Nephron (organoid): ENCODE measurements at regions not wholly inside any gene's neighbourhood (a gene's known extent, or its start where the extent isn't known, plus 50 kb on each side); places are given as distances from the start of the nearest gene placed in this dataset.

Source experiments
- H3K27ac Mint-ChIP-seq, 3 experiments: 2 replicates each; pipeline ENCODE4 v1.8.0; 2020; ENCODE audit warnings: mixed read lengths in 3 of 3, mild to moderate bottlenecking in 2 of 3, moderate library complexity in 1 of 3
- H3K27me3 Mint-ChIP-seq: 2 replicates; pipeline ENCODE4 v1.8.0; 2021; ENCODE audit warnings: low read depth, mild to moderate bottlenecking, moderate library complexity, mixed read lengths
- H3K36me3 Mint-ChIP-seq: 2 replicates; pipeline ENCODE4 v1.8.0; 2020; ENCODE audit warnings: low read depth, mixed read lengths
- H3K4me1 Mint-ChIP-seq: 2 replicates; pipeline ENCODE4 v1.8.0; 2020; ENCODE audit warnings: mixed read lengths
- H3K4me3 Mint-ChIP-seq, 3 experiments: 2 replicates each; pipeline ENCODE4 v1.8.0; 2020; ENCODE audit warnings: mild to moderate bottlenecking in 3 of 3, mixed read lengths in 3 of 3, moderate library complexity in 2 of 3
- H3K9me3 Mint-ChIP-seq: 2 replicates; pipeline ENCODE4 v1.8.0; 2020; ENCODE audit warnings: mixed read lengths
- TF ChIP-seq, protein P1 (sequence below), 3 experiments: fragments of 200-600 bp; sonication (generic); IDR thresholded peaks; one replicate each; pipeline ENCODE4 v1.5.0; 2021; ENCODE audit warnings: antibody characterized with exemption in 3 of 3; ENCODE audit not compliant: unreplicated experiment in 3 of 3

DNA sequence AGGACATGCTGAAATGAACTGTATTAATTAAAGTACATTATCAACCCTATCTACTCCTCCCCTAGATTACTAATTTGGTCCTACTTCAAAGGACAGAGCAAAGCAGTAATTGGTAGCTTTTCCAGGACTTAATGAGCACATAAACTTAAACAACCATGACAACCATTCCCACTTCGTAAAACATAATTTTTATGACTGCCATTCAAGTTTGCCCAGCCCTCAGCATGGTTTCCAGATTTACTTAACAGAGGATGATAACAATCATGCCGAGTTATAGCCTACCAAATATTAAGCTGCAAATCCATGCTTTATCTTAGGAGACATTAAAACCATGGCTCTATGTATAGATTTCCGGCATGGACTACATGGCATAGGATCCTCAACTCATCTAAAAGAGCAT, 401.1 kb upstream of the CHAC2 start:
- Mint-ChIP-seq H3K27me3 (no peaks in the 10 kb centered on the region), H3K4me1 (no peaks in the 10 kb centered on the region)

DNA sequence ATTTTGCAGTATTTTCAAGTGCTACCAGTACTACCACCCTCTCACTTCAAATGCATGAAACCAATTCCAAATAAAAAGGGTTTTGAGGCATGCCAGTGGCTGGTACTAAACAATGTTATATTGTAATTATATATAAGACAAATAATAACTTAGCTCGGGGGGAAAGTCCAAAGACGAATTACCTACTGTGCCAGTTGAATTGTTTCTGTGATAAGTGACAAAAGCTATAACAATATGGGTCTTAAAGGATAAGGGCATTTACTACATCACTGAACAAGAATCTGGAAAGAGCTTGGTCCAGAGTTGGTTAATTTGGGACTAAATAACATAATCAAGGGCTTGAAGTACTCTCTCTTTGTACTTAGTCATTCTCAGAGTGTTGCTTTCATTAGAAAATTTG, 404.7 kb upstream of the CHAC2 start:
- H3K4me3 Mint-ChIP-seq = no peak overlapping the region
- no peaks in the 10 kb centered on the region for H3K27me3 Mint-ChIP-seq
- H3K9me3 Mint-ChIP-seq = peaks cover 25% of the 10 kb centered on the region

More for the DNA sequence above, 401.1 kb upstream of the CHAC2 start:
- no peak overlapping the region for H3K27ac Mint-ChIP-seq
- peaks cover 10% of the 10 kb centered on the region for H3K9me3 Mint-ChIP-seq
- no peaks in the 10 kb centered on the region for H3K36me3 Mint-ChIP-seq
- TF ChIP-seq, protein P1, sequence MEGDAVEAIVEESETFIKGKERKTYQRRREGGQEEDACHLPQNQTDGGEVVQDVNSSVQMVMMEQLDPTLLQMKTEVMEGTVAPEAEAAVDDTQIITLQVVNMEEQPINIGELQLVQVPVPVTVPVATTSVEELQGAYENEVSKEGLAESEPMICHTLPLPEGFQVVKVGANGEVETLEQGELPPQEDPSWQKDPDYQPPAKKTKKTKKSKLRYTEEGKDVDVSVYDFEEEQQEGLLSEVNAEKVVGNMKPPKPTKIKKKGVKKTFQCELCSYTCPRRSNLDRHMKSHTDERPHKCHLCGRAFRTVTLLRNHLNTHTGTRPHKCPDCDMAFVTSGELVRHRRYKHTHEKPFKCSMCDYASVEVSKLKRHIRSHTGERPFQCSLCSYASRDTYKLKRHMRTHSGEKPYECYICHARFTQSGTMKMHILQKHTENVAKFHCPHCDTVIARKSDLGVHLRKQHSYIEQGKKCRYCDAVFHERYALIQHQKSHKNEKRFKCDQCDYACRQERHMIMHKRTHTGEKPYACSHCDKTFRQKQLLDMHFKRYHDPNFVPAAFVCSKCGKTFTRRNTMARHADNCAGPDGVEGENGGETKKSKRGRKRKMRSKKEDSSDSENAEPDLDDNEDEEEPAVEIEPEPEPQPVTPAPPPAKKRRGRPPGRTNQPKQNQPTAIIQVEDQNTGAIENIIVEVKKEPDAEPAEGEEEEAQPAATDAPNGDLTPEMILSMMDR (IDR thresholded peaks at IDR 0.05; ENCODE audit: unreplicated experiment in 3 of 3) = no peak
- H3K4me3 Mint-ChIP-seq = no peak overlapping the region

DNA sequence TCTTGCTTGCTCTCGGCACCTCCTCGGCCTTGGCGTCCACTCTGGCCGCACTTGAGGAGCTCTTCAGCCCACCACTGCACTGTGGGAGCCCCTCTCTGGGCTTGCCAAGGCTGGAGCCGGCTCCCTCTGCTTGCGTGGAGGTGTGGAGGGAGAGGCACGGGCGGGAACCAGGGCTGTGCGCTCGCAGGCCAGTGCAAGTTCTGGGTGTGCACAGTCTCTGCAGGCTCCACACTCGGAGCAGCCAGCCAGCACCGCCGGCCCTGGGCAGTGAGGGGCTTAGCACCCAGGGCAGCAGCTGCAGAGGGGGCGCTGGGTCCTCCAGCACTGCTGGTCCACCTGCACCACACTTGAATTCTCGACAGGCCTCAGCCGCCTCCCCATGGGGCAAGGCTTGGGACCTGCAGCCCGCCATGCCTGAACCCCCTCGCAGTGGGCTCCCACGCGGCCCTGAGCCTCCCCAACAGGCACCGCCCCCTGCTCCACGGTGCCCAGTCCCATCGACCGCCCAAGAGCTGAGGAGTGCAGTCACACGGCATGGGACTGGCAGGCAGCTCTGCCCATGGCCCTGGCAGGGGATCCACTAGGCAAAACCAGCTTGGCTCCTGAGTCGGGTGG, 411.2 kb upstream of the CHAC2 start:
- Mint-ChIP-seq H3K4me1 (peaks cover 4% of the 10 kb centered on the region), H3K4me3 (no peak overlapping the region), H3K27me3 (no peaks in the 10 kb centered on the region), H3K9me3 (peaks cover 39% of the 10 kb centered on the region), H3K36me3 (no peaks in the 10 kb centered on the region), H3K27ac (no peak overlapping the region)
- TF ChIP-seq, protein P1 (IDR thresholded peaks at IDR 0.05; ENCODE audit: unreplicated experiment in 3 of 3) = no peak

More for the DNA sequence above, 404.7 kb upstream of the CHAC2 start:
- Mint-ChIP-seq H3K36me3 (no peaks in the 10 kb centered on the region), H3K27ac (no peak overlapping the region), H3K4me1 (no peaks in the 10 kb centered on the region)
- TF ChIP-seq, protein P1 (IDR thresholded peaks at IDR 0.05; ENCODE audit: unreplicated experiment in 3 of 3) = no peak

DNA sequence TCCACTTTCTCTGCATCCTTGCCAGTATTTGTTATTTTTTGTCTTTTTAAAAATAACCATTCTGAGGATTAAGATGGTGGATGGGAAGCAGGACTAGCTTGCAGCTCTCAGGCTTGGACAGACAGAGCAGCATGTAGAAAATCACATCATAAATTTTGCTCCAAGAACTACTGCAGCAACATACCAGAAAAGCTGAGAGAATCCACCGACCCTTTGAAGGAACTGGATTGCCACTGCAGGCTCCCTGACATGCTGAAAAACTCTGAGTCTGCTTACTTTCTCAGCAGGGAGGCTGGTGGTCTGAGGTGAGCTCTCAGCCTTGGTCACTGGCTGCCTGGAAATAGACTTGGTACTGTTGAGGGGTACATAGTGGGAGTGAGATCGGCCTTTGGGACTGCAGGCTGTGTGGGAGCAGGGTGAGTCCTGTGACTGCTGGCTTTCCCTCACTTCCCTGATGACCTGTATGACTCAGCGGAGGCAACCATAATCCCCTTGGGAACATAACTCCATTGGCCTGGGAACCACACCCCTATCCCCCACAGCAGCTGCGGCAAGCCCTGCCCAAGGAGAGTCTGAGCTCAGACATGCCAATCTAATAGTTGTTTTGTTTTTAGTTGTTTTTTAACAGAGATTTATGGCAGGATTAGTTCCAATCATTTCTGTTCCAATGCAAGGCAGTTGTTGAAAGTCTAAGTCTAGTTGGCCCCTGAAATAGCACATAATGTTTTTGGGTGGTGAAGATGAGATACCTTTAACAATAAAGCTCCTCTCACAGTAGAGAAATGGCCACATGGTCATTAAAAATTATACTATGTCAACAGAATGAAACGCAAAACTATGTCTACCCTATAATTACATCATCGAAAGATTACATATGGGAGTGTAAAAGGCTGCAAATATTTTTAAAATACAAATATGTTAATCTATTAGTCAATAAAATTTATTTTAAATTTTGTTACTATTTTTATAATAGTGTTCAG, 414.2 kb upstream of the CHAC2 start:
- peaks cover 27% of the 10 kb centered on the region for H3K9me3 Mint-ChIP-seq

DNA sequence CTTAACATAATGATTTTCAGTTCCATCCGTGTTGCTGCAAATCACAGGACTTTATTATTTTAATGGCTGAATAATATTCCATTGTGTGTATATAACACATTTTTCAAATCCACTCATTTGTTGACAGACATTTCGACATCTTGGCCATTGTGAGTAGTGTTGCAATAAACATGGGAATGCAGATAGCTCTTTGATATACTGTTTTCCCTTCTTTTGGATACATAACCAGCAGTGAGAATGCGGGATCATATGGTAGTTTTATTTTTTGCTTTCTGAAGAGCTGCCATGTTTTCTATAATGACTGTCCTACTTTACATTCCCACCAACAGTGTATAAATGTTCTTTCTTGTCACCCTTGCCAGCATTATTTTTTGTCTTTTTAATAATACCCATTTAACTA, 420.3 kb upstream of the CHAC2 start:
- no peaks in the 10 kb centered on the region for H3K36me3 Mint-ChIP-seq
- H3K9me3 Mint-ChIP-seq = no peaks in the 10 kb centered on the region
- H3K4me3 Mint-ChIP-seq = no peak overlapping the region
- H3K27me3 Mint-ChIP-seq = no peaks in the 10 kb centered on the region
- TF ChIP-seq, protein P1 (IDR thresholded peaks at IDR 0.05; ENCODE audit: unreplicated experiment in 3 of 3) = no peak
- no peaks in the 10 kb centered on the region for H3K4me1 Mint-ChIP-seq
- H3K27ac Mint-ChIP-seq = no peak overlapping the region

More for the DNA sequence above, 414.2 kb upstream of the CHAC2 start:
- Mint-ChIP-seq H3K36me3 (no peaks in the 10 kb centered on the region), H3K4me1 (peaks cover 4% of the 10 kb centered on the region), H3K27me3 (no peaks in the 10 kb centered on the region), H3K4me3 (no peak overlapping the region), H3K27ac (peak overlapping the region in 2 of 3 experiments; percentile 41 to 66)
- TF ChIP-seq, protein P1 (IDR thresholded peaks at IDR 0.05; ENCODE audit: unreplicated experiment in 3 of 3) = no peak
